ENCODE measurements at regions not wholly inside any gene's neighbourhood (a gene's known extent, or its start where the extent isn't known, plus 50 kb on each side); places are given as distances from the start of the nearest gene placed in this dataset.

GRCh38 chr7:26594553-26594952 is 269.8 kb downstream of the SKAP2 start:
- no peaks in the 10 kb centered on the region for H3K9me2 ChIP-seq (ENCODE audit: insufficient read depth)
- peaks cover 25% of the 10 kb centered on the region; the same call in 1 of the 2 replicates for H3K27me3 ChIP-seq (ENCODE audit: insufficient read depth, low read length)
- RAD21 ChIA-PET (ENCODE audit: low non-redundant PET in 1 of 2, low total read pairs in 2 of 2, uncharacterized antibody in 2 of 2, unreplicated experiment in 2 of 2) = no interaction called here
- TF ChIP-seq FOSL1 (IDR thresholded peaks at IDR 0.05; ENCODE audit: low read depth) (no peak), SRF (IDR thresholded peaks at IDR 0.05; ENCODE audit: low read depth) (no peak)
- POLR2A ChIA-PET = no interaction called here
- no peaks in the 10 kb centered on the region for H3K79me2 ChIP-seq (ENCODE audit: insufficient read depth, low read length)
- no peak for ATAC-seq
- no peaks in the 10 kb centered on the region for H3K4me1 ChIP-seq (ENCODE audit: control insufficient read depth in 1 of 2, insufficient read depth in 2 of 2, low read length in 2 of 2)
- no peak overlapping the region for H3K4me2 ChIP-seq (ENCODE audit: low read length)
- no peak overlapping the region for H3K27ac ChIP-seq (ENCODE audit: low read depth, low read length)
- H3K4me3 ChIP-seq (replicated peaks in 1 of 2; ENCODE audit: low read depth in 1 of 2, low read length in 2 of 2) = no peak overlapping the region
- H3K36me3 ChIP-seq (ENCODE audit: control insufficient read depth in 1 of 2, insufficient read depth in 2 of 2, low read length in 2 of 2) = no peaks in the 10 kb centered on the region
- intact Hi-C loops (cut with micrococcal nuclease) = no loop called here
- H3K9ac ChIP-seq (ENCODE audit: low read length) = no peak overlapping the region
- H2AFZ ChIP-seq (ENCODE audit: low read depth, low read length, poor library complexity, severe bottlenecking) = no peak overlapping the region
- H4K20me1 ChIP-seq (ENCODE audit: insufficient read depth) = no peaks in the 10 kb centered on the region
- no peaks in the 10 kb centered on the region for H3K9me3 ChIP-seq (ENCODE audit: control insufficient read depth in 1 of 2, insufficient read depth in 1 of 2, low read depth in 1 of 2, low read length in 2 of 2)
- CTCF ChIA-PET = no interaction called here
- DNase-seq (ENCODE audit: low read depth, low spot score) = no peak
- no TSS peak for BruUV-seq (replicated peaks)

- no peak overlapping the region for H3K9ac ChIP-seq (ENCODE audit: low read length)
- no peaks in the 10 kb centered on the region for H3K79me2 ChIP-seq (ENCODE audit: insufficient read depth, low read length)
- H3K9me2 ChIP-seq (ENCODE audit: insufficient read depth) = no peaks in the 10 kb centered on the region
- no peaks in the 10 kb centered on the region for H3K9me3 ChIP-seq (ENCODE audit: control insufficient read depth in 1 of 2, insufficient read depth in 1 of 2, low read depth in 1 of 2, low read length in 2 of 2)
- intact Hi-C loops (cut with micrococcal nuclease) = no loop called here
- POLR2A ChIA-PET = interaction anchor here (0.5 kb wide), 1 partner anchor 1810 kb away, joined by 3 read pairs; no protein-coding TSS in a partner anchor
- no peak overlapping the region for H3K4me3 ChIP-seq (replicated peaks in 1 of 2; ENCODE audit: low read depth in 1 of 2, low read length in 2 of 2)
- TF ChIP-seq EZH2 (IDR thresholded peaks at IDR 0.05) (no peak), JUND (IDR thresholded peaks at IDR 0.05) (no peak), MAX (IDR thresholded peaks at IDR 0.05) (no peak), CEBPB (IDR thresholded peaks at IDR 0.05; ENCODE audit: low read depth) (no peak), ZFX (IDR thresholded peaks at IDR 0.05) (no peak), ELF1 (IDR thresholded peaks at IDR 0.05; ENCODE audit: borderline replicate concordance, low read depth) (no peak), RAD21 (IDR thresholded peaks at IDR 0.05; ENCODE audit: low read depth) (no peak), ZNF274 (IDR thresholded peaks at IDR 0.05; ENCODE audit: low read depth, low read length) (no peak), ZBTB33 (IDR thresholded peaks at IDR 0.05; ENCODE audit: extremely low read depth, insufficient replicate concordance, low read length) (no peak), CBX3 (IDR thresholded peaks at IDR 0.05; ENCODE audit: low read depth) (no peak), EGR1 (IDR thresholded peaks at IDR 0.05; ENCODE audit: low read depth) (no peak), POLR2A (IDR thresholded peaks at IDR 0.05; ENCODE audit: borderline replicate concordance, extremely low read depth, insufficient read depth, insufficient read length) (no peak)
- H4K20me1 ChIP-seq (ENCODE audit: insufficient read depth) = no peaks in the 10 kb centered on the region
- ATAC-seq (no peak), DNase-seq (ENCODE audit: low read depth, low spot score) (no peak)
- no peaks in the 10 kb centered on the region for H3K36me3 ChIP-seq (ENCODE audit: control insufficient read depth in 1 of 2, insufficient read depth in 2 of 2, low read length in 2 of 2)
- CTCF ChIA-PET = no interaction called here
- no peak overlapping the region for H3K4me2 ChIP-seq (ENCODE audit: low read length)
- no peak overlapping the region for H3K27ac ChIP-seq (ENCODE audit: low read depth, low read length)
- RAD21 ChIA-PET (ENCODE audit: low non-redundant PET in 1 of 2, low total read pairs in 2 of 2, uncharacterized antibody in 2 of 2, unreplicated experiment in 2 of 2) = no interaction called here
- H3K27me3 ChIP-seq (ENCODE audit: insufficient read depth, low read length) = peaks cover 17% of the 10 kb centered on the region; the same call in 1 of the 2 replicates
- H2AFZ ChIP-seq (ENCODE audit: low read depth, low read length, poor library complexity, severe bottlenecking) = no peak overlapping the region
- H3K4me1 ChIP-seq (ENCODE audit: control insufficient read depth in 1 of 2, insufficient read depth in 2 of 2, low read length in 2 of 2) = peaks cover 8 to 10% of the 10 kb centered on the region in 2 experiments
- no TSS peak for BruUV-seq (replicated peaks)
Measured at GRCh38 chr7:26598867-26599266, 265.5 kb downstream of the SKAP2 start.
